Esophagus squamous epithelium (tissue), 5 donors: ENCODE measurements at regions not wholly inside any gene's neighbourhood (a gene's known extent, or its start where the extent isn't known, plus 50 kb on each side); places are given as distances from the start of the nearest gene placed in this dataset.
A peak's percentile ranks its signal among the peaks of the same experiment; 100 is the strongest.

ENCODE experiments used
- DNase-seq: peaks from one replicate; lab custom pipeline; 2025; lab: John Stamatoyannopoulos, UW
- H3K27ac ChIP-seq, 4 donors: fragments of 200-600 bp; sonication (generic); one replicate each; pipeline ENCODE4 v1.5.1; 2016 to 2019; ENCODE audit warnings: mild to moderate bottlenecking in 1 of 4
- H3K27me3 ChIP-seq, 4 donors: fragments of 200-600 bp; sonication (generic); 1 replicate in 3 of 4; 2 replicates in 1 of 4; pipeline versions ENCODE4 v1.5.1 to v1.6.0; 2017 to 2021; ENCODE audit warnings: antibody characterized with exemption in 1 of 4
- H3K36me3 ChIP-seq, 3 donors: fragments of 200-600 bp; sonication (generic); one replicate each; pipeline ENCODE4 v1.5.1; 2016 to 2019
- H3K4me1 ChIP-seq, 3 donors: fragments of 200-600 bp; sonication (generic); one replicate each; pipeline ENCODE4 v1.5.1; 2017 to 2019
- H3K4me3 ChIP-seq, 4 donors: fragments of 200-600 bp; sonication (generic); 1 replicate in 3 of 4; 2 replicates in 1 of 4; pipeline ENCODE4 v1.5.1; 2016 to 2019; ENCODE audit warnings: mild to moderate bottlenecking in 2 of 4, moderate library complexity in 1 of 4
- H3K9me3 ChIP-seq, 3 donors: fragments of 200-600 bp; sonication (generic); one replicate each; pipeline ENCODE4 v1.5.1; 2016 to 2019
- CTCF ChIP-seq, 6 experiments: fragments of 450-650 bp in 4 of 6; fragments of 200-600 bp in 2 of 6; sonication (generic) in 2 of 6; IDR thresholded peaks; one replicate each; pipeline ENCODE4 v1.5.1; 2016 to 2019; ENCODE audit warnings: antibody characterized with exemption in 6 of 6, mild to moderate bottlenecking in 4 of 6, moderate library complexity in 4 of 6
- POLR2A ChIP-seq, 4 donors: fragments of 450-650 bp; IDR thresholded peaks; one replicate each; pipeline ENCODE4 v1.6.1; 2017; ENCODE audit warnings: antibody characterized with exemption in 4 of 4, mild to moderate bottlenecking in 4 of 4, moderate library complexity in 3 of 4
- WGBS, 2 donors: methylation state at CpG; one replicate each; pipeline ENCODE4 v1.1.5; 2018; 5-methylcytosine and 5-hydroxymethylcytosine counted together
- intact Hi-C: fragments of 100-400 bp; cut with DNase I; formaldehyde crosslinking; loops from one replicate; pipeline ENCODE4 v1.15.0; 2022
- small RNA-seq, 4 donors: library from RNA; depleted of rRNA; stranded (forward); fragments of <200 nt; gene quantifications; one replicate each; pipeline ENCODE3, GENCODE V24; 2016
- donor health status: DM: yes; HTN: yes; CAD: no.

- intact Hi-C loops = no loop called here
- Histone ChIP-seq H3K27ac (peak overlapping the region in 1 of 4 donors; percentile 30), H3K4me1 (peaks cover 0 to 5% (median 0%) of the 10 kb centered on the region in 3 donors), H3K4me3 (no peak overlapping the region), H3K36me3 (no peaks in the 10 kb centered on the region), H3K9me3 (no peaks in the 10 kb centered on the region), H3K27me3 (no peaks in the 10 kb centered on the region)
- 76 to 86% methylated on average over 6 of the region's 6 CpGs for WGBS, 2 donors
- no peak for DNase-seq
- TF ChIP-seq POLR2A (IDR thresholded peaks at IDR 0.05) = no peak
- no peak for TF ChIP-seq CTCF (IDR thresholded peaks at IDR 0.05)
Measured at GRCh38 chr21:38880577-38880966, 74.8 kb downstream of the ETS2 start.

- no peak for DNase-seq
- Histone ChIP-seq H3K36me3 (no peaks in the 10 kb centered on the region), H3K9me3 (no peaks in the 10 kb centered on the region), H3K27ac (peak overlapping the region in 2 of 4 donors; percentile 9 to 30), H3K4me1 (peaks cover 0 to 5% (median 0%) of the 10 kb centered on the region in 3 donors), H3K27me3 (no peaks in the 10 kb centered on the region), H3K4me3 (no peak overlapping the region)
- 44 to 60% methylated on average over 4 of the region's 4 CpGs for WGBS, 2 donors
- TF ChIP-seq POLR2A (IDR thresholded peaks at IDR 0.05) (no peak), CTCF (IDR thresholded peaks at IDR 0.05) (no peak)
- intact Hi-C loops = no loop called here
Measured at GRCh38 chr21:38879912-38880576, 74.3 kb downstream of the ETS2 start.

- Histone ChIP-seq H3K4me3 (no peak overlapping the region), H3K9me3 (no peaks in the 10 kb centered on the region), H3K4me1 (peaks cover 0 to 5% (median 0%) of the 10 kb centered on the region in 3 donors), H3K36me3 (no peaks in the 10 kb centered on the region), H3K27ac (no peak overlapping the region), H3K27me3 (no peaks in the 10 kb centered on the region)
- intact Hi-C loops = no loop called here
- no peak for DNase-seq
- TF ChIP-seq CTCF (IDR thresholded peaks at IDR 0.05) (no peak), POLR2A (IDR thresholded peaks at IDR 0.05) (no peak)
- 85 to 86% methylated on average over 1 of the region's 1 CpG for WGBS, 2 donors
Measured at GRCh38 chr21:38878379-38879179, 72.8 kb downstream of the ETS2 start.

- WGBS, 2 donors = 72 to 76% methylated on average over 9 to 10 of the region's 10 CpGs
- peaks cover 0 to 5% (median 0%) of the 10 kb centered on the region in 3 donors for H3K4me1 ChIP-seq
- no peak overlapping the region for H3K4me3 ChIP-seq
- H3K9me3 ChIP-seq = no peaks in the 10 kb centered on the region
- no peak overlapping the region for H3K27ac ChIP-seq
- no peaks in the 10 kb centered on the region for H3K36me3 ChIP-seq
- intact Hi-C loops = no loop called here
- no peak for DNase-seq
- no peak for TF ChIP-seq POLR2A (IDR thresholded peaks at IDR 0.05)
- no peak for TF ChIP-seq CTCF (IDR thresholded peaks at IDR 0.05)
- no peaks in the 10 kb centered on the region for H3K27me3 ChIP-seq
Measured at GRCh38 chr21:38875694-38876492, 70.2 kb downstream of the ETS2 start.

Small RNAs in the stretch of these regions (small RNA-seq; reads per million reads assigned to genes)
- 0 to 0.15 (median 0) reads per million in 4 donors for gene RF00091
